ENCODE measurements at regions not wholly inside any gene's neighbourhood (a gene's known extent, or its start where the extent isn't known, plus 50 kb on each side); places are given as distances from the start of the nearest gene placed in this dataset.

- no peaks in the 10 kb centered on the region for H3K27me3 ChIP-seq (ENCODE audit: control insufficient read depth, insufficient read depth, low read length)
- no peaks in the 10 kb centered on the region for H3K4me1 ChIP-seq (ENCODE audit: control insufficient read depth, insufficient read depth, low read length)
- no peaks in the 10 kb centered on the region for H3K36me3 ChIP-seq (ENCODE audit: control insufficient read depth, insufficient read depth, low read length)
- H3K4me3 ChIP-seq (ENCODE audit: low read depth, low read length): no peak overlapping the region
- no peak overlapping the region for H3K9ac ChIP-seq (ENCODE audit: low read depth, low read length)
- no peaks in the 10 kb centered on the region for H3K9me3 ChIP-seq (ENCODE audit: control insufficient read depth, insufficient read depth, low read length)
Measured at GRCh38 chr4:115790812-115791211, 677.4 kb upstream of the NDST4 start.

- no peaks in the 10 kb centered on the region for H3K9me3 ChIP-seq (ENCODE audit: control insufficient read depth, insufficient read depth, low read length)
- no peaks in the 10 kb centered on the region for H3K4me1 ChIP-seq (ENCODE audit: control insufficient read depth, insufficient read depth, low read length)
- H3K4me3 ChIP-seq (ENCODE audit: low read depth, low read length): no peak overlapping the region
- no peaks in the 10 kb centered on the region for H3K27me3 ChIP-seq (ENCODE audit: control insufficient read depth, insufficient read depth, low read length)
- H3K9ac ChIP-seq (ENCODE audit: low read depth, low read length): no peak overlapping the region
- H3K36me3 ChIP-seq (ENCODE audit: control insufficient read depth, insufficient read depth, low read length): no peaks in the 10 kb centered on the region
Measured at GRCh38 chr4:115781528-115782146, 668.2 kb upstream of the NDST4 start.

- no peaks in the 10 kb centered on the region for H3K27me3 ChIP-seq (ENCODE audit: control insufficient read depth, insufficient read depth, low read length)
- no peak overlapping the region for H3K4me3 ChIP-seq (ENCODE audit: low read depth, low read length)
- no peaks in the 10 kb centered on the region for H3K9me3 ChIP-seq (ENCODE audit: control insufficient read depth, insufficient read depth, low read length)
- no peaks in the 10 kb centered on the region for H3K36me3 ChIP-seq (ENCODE audit: control insufficient read depth, insufficient read depth, low read length)
- no peaks in the 10 kb centered on the region for H3K4me1 ChIP-seq (ENCODE audit: control insufficient read depth, insufficient read depth, low read length)
- H3K9ac ChIP-seq (ENCODE audit: low read depth, low read length): no peak overlapping the region
Measured at GRCh38 chr4:115780835-115781234, 667.4 kb upstream of the NDST4 start.

- H3K4me3 ChIP-seq (ENCODE audit: low read depth, low read length): no peak overlapping the region
- H3K36me3 ChIP-seq (ENCODE audit: control insufficient read depth, insufficient read depth, low read length): no peaks in the 10 kb centered on the region
- no peaks in the 10 kb centered on the region for H3K4me1 ChIP-seq (ENCODE audit: control insufficient read depth, insufficient read depth, low read length)
- H3K9me3 ChIP-seq (ENCODE audit: control insufficient read depth, insufficient read depth, low read length): no peaks in the 10 kb centered on the region
- H3K27me3 ChIP-seq (ENCODE audit: control insufficient read depth, insufficient read depth, low read length): no peaks in the 10 kb centered on the region
- no peak overlapping the region for H3K9ac ChIP-seq (ENCODE audit: low read depth, low read length)
Measured at GRCh38 chr4:115780268-115780667, 666.8 kb upstream of the NDST4 start.

GRCh38 chr4:115770046-115770543 lies 656.7 kb upstream of the NDST4 start:
- Histone ChIP-seq H3K27me3 (ENCODE audit: control insufficient read depth, insufficient read depth, low read length) (no peaks in the 10 kb centered on the region), H3K36me3 (ENCODE audit: control insufficient read depth, insufficient read depth, low read length) (no peaks in the 10 kb centered on the region), H3K9me3 (ENCODE audit: control insufficient read depth, insufficient read depth, low read length) (no peaks in the 10 kb centered on the region)

GRCh38 chr4:115769396-115769795 lies 656.0 kb upstream of the NDST4 start:
- Histone ChIP-seq H3K4me1 (ENCODE audit: control insufficient read depth, insufficient read depth, low read length) (no peaks in the 10 kb centered on the region), H3K9ac (ENCODE audit: low read depth, low read length) (no peak overlapping the region), H3K4me3 (ENCODE audit: low read depth, low read length) (no peak overlapping the region), H3K9me3 (ENCODE audit: control insufficient read depth, insufficient read depth, low read length) (no peaks in the 10 kb centered on the region), H3K27me3 (ENCODE audit: control insufficient read depth, insufficient read depth, low read length) (no peaks in the 10 kb centered on the region), H3K36me3 (ENCODE audit: control insufficient read depth, insufficient read depth, low read length) (no peaks in the 10 kb centered on the region)

More at GRCh38 chr4:115770046-115770543, 656.7 kb upstream of the NDST4 start:
- Histone ChIP-seq H3K4me3 (ENCODE audit: low read depth, low read length) (no peak overlapping the region), H3K4me1 (ENCODE audit: control insufficient read depth, insufficient read depth, low read length) (no peaks in the 10 kb centered on the region), H3K9ac (ENCODE audit: low read depth, low read length) (no peak overlapping the region)

- Histone ChIP-seq H3K4me3 (ENCODE audit: low read depth, low read length) (no peak overlapping the region), H3K9ac (ENCODE audit: low read depth, low read length) (no peak overlapping the region), H3K9me3 (ENCODE audit: control insufficient read depth, insufficient read depth, low read length) (no peaks in the 10 kb centered on the region), H3K36me3 (ENCODE audit: control insufficient read depth, insufficient read depth, low read length) (no peaks in the 10 kb centered on the region), H3K27me3 (ENCODE audit: control insufficient read depth, insufficient read depth, low read length) (no peaks in the 10 kb centered on the region), H3K4me1 (ENCODE audit: control insufficient read depth, insufficient read depth, low read length) (no peaks in the 10 kb centered on the region)
Measured at GRCh38 chr4:115763051-115763450, 649.6 kb upstream of the NDST4 start.

- Histone ChIP-seq H3K4me3 (ENCODE audit: low read depth, low read length) (no peak overlapping the region), H3K4me1 (ENCODE audit: control insufficient read depth, insufficient read depth, low read length) (no peaks in the 10 kb centered on the region), H3K9me3 (ENCODE audit: control insufficient read depth, insufficient read depth, low read length) (peaks cover 5% of the 10 kb centered on the region), H3K27me3 (ENCODE audit: control insufficient read depth, insufficient read depth, low read length) (no peaks in the 10 kb centered on the region), H3K9ac (ENCODE audit: low read depth, low read length) (no peak overlapping the region), H3K36me3 (ENCODE audit: control insufficient read depth, insufficient read depth, low read length) (no peaks in the 10 kb centered on the region)
Measured at GRCh38 chr4:115759231-115759630, 645.8 kb upstream of the NDST4 start.

- Histone ChIP-seq H3K36me3 (ENCODE audit: control insufficient read depth, insufficient read depth, low read length) (no peaks in the 10 kb centered on the region), H3K9ac (ENCODE audit: low read depth, low read length) (no peak overlapping the region), H3K9me3 (ENCODE audit: control insufficient read depth, insufficient read depth, low read length) (peaks cover 3% of the 10 kb centered on the region), H3K4me3 (ENCODE audit: low read depth, low read length) (no peak overlapping the region), H3K4me1 (ENCODE audit: control insufficient read depth, insufficient read depth, low read length) (no peaks in the 10 kb centered on the region), H3K27me3 (ENCODE audit: control insufficient read depth, insufficient read depth, low read length) (no peaks in the 10 kb centered on the region)
Measured at GRCh38 chr4:115749404-115749803, 636.0 kb upstream of the NDST4 start.

GRCh38 chr4:115740806-115741205 lies 627.4 kb upstream of the NDST4 start:
- H3K36me3 ChIP-seq (ENCODE audit: control insufficient read depth, insufficient read depth, low read length): no peaks in the 10 kb centered on the region
- H3K27me3 ChIP-seq (ENCODE audit: control insufficient read depth, insufficient read depth, low read length): no peaks in the 10 kb centered on the region
- no peaks in the 10 kb centered on the region for H3K4me1 ChIP-seq (ENCODE audit: control insufficient read depth, insufficient read depth, low read length)
- no peak overlapping the region for H3K9ac ChIP-seq (ENCODE audit: low read depth, low read length)
- H3K9me3 ChIP-seq (ENCODE audit: control insufficient read depth, insufficient read depth, low read length): no peaks in the 10 kb centered on the region
- H3K4me3 ChIP-seq (ENCODE audit: low read depth, low read length): no peak overlapping the region

- H3K4me1 ChIP-seq (ENCODE audit: control insufficient read depth, insufficient read depth, low read length): no peaks in the 10 kb centered on the region
Measured at GRCh38 chr4:115729739-115730266, 616.4 kb upstream of the NDST4 start.

GRCh38 chr4:115723621-115724020 lies 610.2 kb upstream of the NDST4 start:
- no peaks in the 10 kb centered on the region for H3K4me1 ChIP-seq (ENCODE audit: control insufficient read depth, insufficient read depth, low read length)
- no peaks in the 10 kb centered on the region for H3K27me3 ChIP-seq (ENCODE audit: control insufficient read depth, insufficient read depth, low read length)
- H3K4me3 ChIP-seq (ENCODE audit: low read depth, low read length): no peak overlapping the region
- no peaks in the 10 kb centered on the region for H3K9me3 ChIP-seq (ENCODE audit: control insufficient read depth, insufficient read depth, low read length)
- no peak overlapping the region for H3K9ac ChIP-seq (ENCODE audit: low read depth, low read length)
- no peaks in the 10 kb centered on the region for H3K36me3 ChIP-seq (ENCODE audit: control insufficient read depth, insufficient read depth, low read length)

More at GRCh38 chr4:115729739-115730266, 616.4 kb upstream of the NDST4 start:
- H3K9me3 ChIP-seq (ENCODE audit: control insufficient read depth, insufficient read depth, low read length): no peaks in the 10 kb centered on the region
- H3K9ac ChIP-seq (ENCODE audit: low read depth, low read length): no peak overlapping the region
- no peaks in the 10 kb centered on the region for H3K36me3 ChIP-seq (ENCODE audit: control insufficient read depth, insufficient read depth, low read length)
- no peaks in the 10 kb centered on the region for H3K27me3 ChIP-seq (ENCODE audit: control insufficient read depth, insufficient read depth, low read length)
- no peak overlapping the region for H3K4me3 ChIP-seq (ENCODE audit: low read depth, low read length)

Data from iPS-15b (cell line).